ENCODE measurements at regions not wholly inside any gene's neighbourhood (a gene's known extent, or its start where the extent isn't known, plus 50 kb on each side); places are given as distances from the start of the nearest gene placed in this dataset.

DNA sequence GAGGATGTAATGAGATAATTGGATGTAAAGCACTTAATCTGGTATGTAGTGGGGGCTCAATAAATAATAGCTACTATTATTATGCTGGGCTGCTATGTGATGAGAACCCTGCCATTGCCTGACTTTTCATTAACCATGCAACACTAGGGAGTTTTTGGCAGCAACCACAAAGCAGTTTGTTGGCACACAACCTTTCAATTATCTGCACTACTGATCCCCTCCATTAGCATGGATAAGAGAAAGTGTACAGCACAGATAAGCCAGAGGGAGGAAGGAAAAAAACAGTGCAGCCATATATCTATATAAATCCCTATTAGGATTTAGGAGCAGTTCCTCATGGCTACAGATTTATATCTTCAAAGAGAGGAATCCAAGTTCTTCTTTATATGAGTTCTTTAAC is 498.5 kb downstream of the NUF2 start:
- TF ChIP-seq, protein P1, sequence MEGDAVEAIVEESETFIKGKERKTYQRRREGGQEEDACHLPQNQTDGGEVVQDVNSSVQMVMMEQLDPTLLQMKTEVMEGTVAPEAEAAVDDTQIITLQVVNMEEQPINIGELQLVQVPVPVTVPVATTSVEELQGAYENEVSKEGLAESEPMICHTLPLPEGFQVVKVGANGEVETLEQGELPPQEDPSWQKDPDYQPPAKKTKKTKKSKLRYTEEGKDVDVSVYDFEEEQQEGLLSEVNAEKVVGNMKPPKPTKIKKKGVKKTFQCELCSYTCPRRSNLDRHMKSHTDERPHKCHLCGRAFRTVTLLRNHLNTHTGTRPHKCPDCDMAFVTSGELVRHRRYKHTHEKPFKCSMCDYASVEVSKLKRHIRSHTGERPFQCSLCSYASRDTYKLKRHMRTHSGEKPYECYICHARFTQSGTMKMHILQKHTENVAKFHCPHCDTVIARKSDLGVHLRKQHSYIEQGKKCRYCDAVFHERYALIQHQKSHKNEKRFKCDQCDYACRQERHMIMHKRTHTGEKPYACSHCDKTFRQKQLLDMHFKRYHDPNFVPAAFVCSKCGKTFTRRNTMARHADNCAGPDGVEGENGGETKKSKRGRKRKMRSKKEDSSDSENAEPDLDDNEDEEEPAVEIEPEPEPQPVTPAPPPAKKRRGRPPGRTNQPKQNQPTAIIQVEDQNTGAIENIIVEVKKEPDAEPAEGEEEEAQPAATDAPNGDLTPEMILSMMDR (IDR thresholded peaks at IDR 0.05), result no peak
- TF ChIP-seq, protein P2, sequence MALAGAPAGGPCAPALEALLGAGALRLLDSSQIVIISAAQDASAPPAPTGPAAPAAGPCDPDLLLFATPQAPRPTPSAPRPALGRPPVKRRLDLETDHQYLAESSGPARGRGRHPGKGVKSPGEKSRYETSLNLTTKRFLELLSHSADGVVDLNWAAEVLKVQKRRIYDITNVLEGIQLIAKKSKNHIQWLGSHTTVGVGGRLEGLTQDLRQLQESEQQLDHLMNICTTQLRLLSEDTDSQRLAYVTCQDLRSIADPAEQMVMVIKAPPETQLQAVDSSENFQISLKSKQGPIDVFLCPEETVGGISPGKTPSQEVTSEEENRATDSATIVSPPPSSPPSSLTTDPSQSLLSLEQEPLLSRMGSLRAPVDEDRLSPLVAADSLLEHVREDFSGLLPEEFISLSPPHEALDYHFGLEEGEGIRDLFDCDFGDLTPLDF (CRISPR knock-in tag; IDR thresholded peaks at IDR 0.05), result no peak
- TF ChIP-seq, protein P3, sequence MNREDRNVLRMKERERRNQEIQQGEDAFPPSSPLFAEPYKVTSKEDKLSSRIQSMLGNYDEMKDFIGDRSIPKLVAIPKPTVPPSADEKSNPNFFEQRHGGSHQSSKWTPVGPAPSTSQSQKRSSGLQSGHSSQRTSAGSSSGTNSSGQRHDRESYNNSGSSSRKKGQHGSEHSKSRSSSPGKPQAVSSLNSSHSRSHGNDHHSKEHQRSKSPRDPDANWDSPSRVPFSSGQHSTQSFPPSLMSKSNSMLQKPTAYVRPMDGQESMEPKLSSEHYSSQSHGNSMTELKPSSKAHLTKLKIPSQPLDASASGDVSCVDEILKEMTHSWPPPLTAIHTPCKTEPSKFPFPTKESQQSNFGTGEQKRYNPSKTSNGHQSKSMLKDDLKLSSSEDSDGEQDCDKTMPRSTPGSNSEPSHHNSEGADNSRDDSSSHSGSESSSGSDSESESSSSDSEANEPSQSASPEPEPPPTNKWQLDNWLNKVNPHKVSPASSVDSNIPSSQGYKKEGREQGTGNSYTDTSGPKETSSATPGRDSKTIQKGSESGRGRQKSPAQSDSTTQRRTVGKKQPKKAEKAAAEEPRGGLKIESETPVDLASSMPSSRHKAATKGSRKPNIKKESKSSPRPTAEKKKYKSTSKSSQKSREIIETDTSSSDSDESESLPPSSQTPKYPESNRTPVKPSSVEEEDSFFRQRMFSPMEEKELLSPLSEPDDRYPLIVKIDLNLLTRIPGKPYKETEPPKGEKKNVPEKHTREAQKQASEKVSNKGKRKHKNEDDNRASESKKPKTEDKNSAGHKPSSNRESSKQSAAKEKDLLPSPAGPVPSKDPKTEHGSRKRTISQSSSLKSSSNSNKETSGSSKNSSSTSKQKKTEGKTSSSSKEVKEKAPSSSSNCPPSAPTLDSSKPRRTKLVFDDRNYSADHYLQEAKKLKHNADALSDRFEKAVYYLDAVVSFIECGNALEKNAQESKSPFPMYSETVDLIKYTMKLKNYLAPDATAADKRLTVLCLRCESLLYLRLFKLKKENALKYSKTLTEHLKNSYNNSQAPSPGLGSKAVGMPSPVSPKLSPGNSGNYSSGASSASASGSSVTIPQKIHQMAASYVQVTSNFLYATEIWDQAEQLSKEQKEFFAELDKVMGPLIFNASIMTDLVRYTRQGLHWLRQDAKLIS (CRISPR knock-in tag; IDR thresholded peaks at IDR 0.05; ENCODE audit: borderline replicate concordance), result no peak

All from WTC11 (cell line).